ENCODE measurements at regions not wholly inside any gene's neighbourhood (a gene's known extent, or its start where the extent isn't known, plus 50 kb on each side); places are given as distances from the start of the nearest gene placed in this dataset.
A peak's percentile ranks its signal among the peaks of the same experiment; 100 is the strongest.

- DNase-seq (ENCODE audit: low spot score) = no peak
These were observed 371.2 kb upstream of the THBS1 start for GRCh38 chr15:39209548-39210211.

- no peak for DNase-seq (ENCODE audit: low spot score)
These were observed 369.5 kb upstream of the THBS1 start for GRCh38 chr15:39211108-39211979.

- no peak for DNase-seq (ENCODE audit: low spot score)
These were observed 367.5 kb upstream of the THBS1 start for GRCh38 chr15:39213385-39213840.

- no peak for DNase-seq (ENCODE audit: low spot score)
These were observed 365.9 kb upstream of the THBS1 start for GRCh38 chr15:39215015-39215414.

GRCh38 chr15:39216816-39217215 lies 364.1 kb upstream of the THBS1 start:
- no peak for DNase-seq (ENCODE audit: low spot score)

- DNase-seq (ENCODE audit: low spot score) = no peak
These were observed 361.3 kb upstream of the THBS1 start for GRCh38 chr15:39219608-39220007.

- DNase-seq (ENCODE audit: low spot score) = no peak
These were observed 354.5 kb upstream of the THBS1 start for GRCh38 chr15:39226169-39226937.

- DNase-seq (ENCODE audit: low spot score) = no peak
These were observed 353.9 kb upstream of the THBS1 start for GRCh38 chr15:39227001-39227400.

- DNase-seq (ENCODE audit: low spot score) = no peak
These were observed 352.0 kb upstream of the THBS1 start for GRCh38 chr15:39228889-39229288.

GRCh38 chr15:39230205-39230907 lies 350.5 kb upstream of the THBS1 start:
- no peak for DNase-seq (ENCODE audit: low spot score)

GRCh38 chr15:39230908-39231285 lies 350.0 kb upstream of the THBS1 start:
- no peak for DNase-seq (ENCODE audit: low spot score)

GRCh38 chr15:39232512-39232911 lies 348.4 kb upstream of the THBS1 start:
- DNase-seq (ENCODE audit: low spot score) = peak; percentile 91

- DNase-seq (ENCODE audit: low spot score) = peak; percentile 27
These were observed 345.6 kb upstream of the THBS1 start for GRCh38 chr15:39235084-39235795.

- no peak for DNase-seq (ENCODE audit: low spot score)
These were observed 344.5 kb upstream of the THBS1 start for GRCh38 chr15:39236375-39236774.

- no peak for DNase-seq (ENCODE audit: low spot score)
These were observed 342.4 kb upstream of the THBS1 start for GRCh38 chr15:39238443-39238842.

GRCh38 chr15:39239562-39239961 lies 341.3 kb upstream of the THBS1 start:
- DNase-seq (ENCODE audit: low spot score) = no peak

- DNase-seq (ENCODE audit: low spot score) = peak; percentile 83
These were observed 338.5 kb upstream of the THBS1 start for GRCh38 chr15:39242345-39242744.

GRCh38 chr15:39243396-39243795 lies 337.5 kb upstream of the THBS1 start:
- DNase-seq (ENCODE audit: low spot score) = peak; percentile 25

- DNase-seq (ENCODE audit: low spot score) = no peak
These were observed 336.1 kb upstream of the THBS1 start for GRCh38 chr15:39244776-39245175.

GRCh38 chr15:39246523-39246922 lies 334.4 kb upstream of the THBS1 start:
- no peak for DNase-seq (ENCODE audit: low spot score)

- DNase-seq (ENCODE audit: low spot score) = peak; percentile 63
These were observed 333.3 kb upstream of the THBS1 start for GRCh38 chr15:39247574-39247973.

Measured in AG20443 (cell line).